Prostate gland (tissue), 2 donors: ENCODE measurements at regions not wholly inside any gene's neighbourhood (a gene's known extent, or its start where the extent isn't known, plus 50 kb on each side); places are given as distances from the start of the nearest gene placed in this dataset.
"Not testable (repeated sequence)": the region's sequence is repeated elsewhere in the genome, so short reads cannot be mapped to it uniquely, and the experiment has no call there.

Source experiments
- CTCF ChIP-seq, 4 experiments: fragments of 200-600 bp in 2 of 4; fragments of 450-650 bp in 2 of 4; sonication (generic) in 2 of 4; IDR thresholded peaks; 1 replicate in 3 of 4; 2 replicates in 1 of 4; pipeline ENCODE4 v1.5.1; 2016 to 2019; ENCODE audit warnings: antibody characterized with exemption in 4 of 4, mild to moderate bottlenecking in 2 of 4, moderate library complexity in 2 of 4
- POLR2A ChIP-seq: fragments of 450-650 bp; IDR thresholded peaks from one replicate; pipeline ENCODE4 v1.6.1; 2016; ENCODE audit warnings: antibody characterized with exemption, mild to moderate bottlenecking
- POLR2AphosphoS5 ChIP-seq: sonication (generic); formaldehyde crosslinking; IDR thresholded peaks from one replicate; pipeline ENCODE4 v1.6.1; 2017; ENCODE audit warnings: antibody characterized with exemption

DNA sequence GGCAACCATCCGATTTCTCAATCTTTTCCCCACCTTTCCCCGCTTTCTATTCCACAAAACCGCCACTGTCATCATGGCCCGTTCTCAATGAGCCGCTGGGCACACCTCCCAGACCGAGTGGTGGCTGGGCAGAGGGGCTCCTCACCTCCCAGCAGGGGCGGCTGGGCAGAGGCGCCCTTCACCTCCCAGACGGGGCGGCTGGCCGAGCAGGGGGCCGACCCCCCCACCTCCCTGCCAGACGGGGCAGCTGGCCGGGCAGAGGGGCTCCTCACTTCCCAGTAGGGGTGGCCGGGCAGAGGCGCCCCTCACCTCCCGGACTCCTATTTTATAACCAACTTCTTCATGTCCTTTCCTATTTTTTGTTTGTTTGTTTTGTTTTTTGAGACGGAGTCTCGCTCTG is 1096.5 kb downstream of the ZPLD1 start:
- not testable (repeated sequence) for TF ChIP-seq POLR2AphosphoS5; CTCF (IDR thresholded peaks at IDR 0.05); POLR2A
